Thymus (tissue), 11 donors: ENCODE measurements at regions not wholly inside any gene's neighbourhood (a gene's known extent, or its start where the extent isn't known, plus 50 kb on each side); places are given as distances from the start of the nearest gene placed in this dataset.

ENCODE experiments used
- DNase-seq, 9 donors: peaks; one replicate each; pipeline ENCODE4 v3.0.0-alpha.2; 2013; ENCODE audit warnings: low spot score in 9 of 9, low read depth in 6 of 9, missing footprints in 1 of 9
- H3K27ac ChIP-seq, 2 donors: one replicate each; pipeline ENCODE4 v1.5.1; 2013; ENCODE audit warnings: control low read depth in 1 of 2, low read depth in 1 of 2, low read length in 1 of 2, mild to moderate bottlenecking in 1 of 2, moderate library complexity in 1 of 2
- H3K27me3 ChIP-seq, 2 donors: one replicate each; pipeline ENCODE4 v1.5.1; 2013; ENCODE audit warnings: low read length in 1 of 2; ENCODE audit not compliant: control insufficient read depth in 2 of 2, insufficient read depth in 1 of 2
- H3K36me3 ChIP-seq, 2 donors: one replicate each; pipeline ENCODE4 v1.5.1; 2013; ENCODE audit warnings: low read length in 1 of 2, mild to moderate bottlenecking in 1 of 2, moderate library complexity in 1 of 2; ENCODE audit not compliant: control insufficient read depth in 2 of 2, insufficient read depth in 2 of 2
- H3K4me1 ChIP-seq, 2 donors: one replicate each; pipeline ENCODE4 v1.5.1; 2013; ENCODE audit warnings: low read length in 2 of 2; ENCODE audit not compliant: control insufficient read depth in 2 of 2, insufficient read depth in 2 of 2
- H3K4me3 ChIP-seq, 2 donors: one replicate each; pipeline ENCODE4 v1.5.1; 2013; ENCODE audit warnings: low read length in 2 of 2, control low read depth in 1 of 2, mild to moderate bottlenecking in 1 of 2
- H3K9me3 ChIP-seq, 2 donors: one replicate each; pipeline ENCODE4 v1.5.1; 2013; ENCODE audit warnings: low read length in 1 of 2, mild to moderate bottlenecking in 1 of 2; ENCODE audit not compliant: control insufficient read depth in 2 of 2, insufficient read depth in 1 of 2
- whole genome bisulfite sequencing: extraction: QIAGEN DNeasy Blood & Tissue Kit; methylation state at CpG from one replicate; pipeline ENCODE4 v1.1.7; 2013; 5-methylcytosine and 5-hydroxymethylcytosine counted together
- donor health status: healthy.

- 96% methylated on average over 1 of the region's 1 CpG for WGBS
- H3K4me1 ChIP-seq: no peaks in the 10 kb centered on the region
- no peak for DNase-seq
- H3K9me3 ChIP-seq: peaks cover 0 to 2% of the 10 kb centered on the region in 2 donors
- H3K36me3 ChIP-seq: no peaks in the 10 kb centered on the region
- no peak overlapping the region for H3K27ac ChIP-seq
- H3K27me3 ChIP-seq: no peaks in the 10 kb centered on the region
- H3K4me3 ChIP-seq: no peak overlapping the region
Observed at GRCh38 chr21:22314963-22315362, 1316.8 kb downstream of the NCAM2 start.

GRCh38 chr21:22319435-22319834, 1321.2 kb downstream of the NCAM2 start:
- no peaks in the 10 kb centered on the region for H3K36me3 ChIP-seq
- no peaks in the 10 kb centered on the region for H3K27me3 ChIP-seq
- no peak overlapping the region for H3K4me3 ChIP-seq
- DNase-seq: no peak
- H3K9me3 ChIP-seq: no peaks in the 10 kb centered on the region
- WGBS: 98% methylated on average over 1 of the region's 1 CpG
- H3K27ac ChIP-seq: no peak overlapping the region
- H3K4me1 ChIP-seq: no peaks in the 10 kb centered on the region

- Histone ChIP-seq H3K36me3 (no peaks in the 10 kb centered on the region), H3K27me3 (no peaks in the 10 kb centered on the region), H3K27ac (no peak overlapping the region), H3K4me3 (no peak overlapping the region), H3K4me1 (no peaks in the 10 kb centered on the region), H3K9me3 (no peaks in the 10 kb centered on the region)
- peak in 1 of 9 donors; percentile 2 for DNase-seq
- WGBS: 7% methylated on average over 1 of the region's 1 CpG
Observed at GRCh38 chr21:22342889-22343288, 1344.7 kb downstream of the NCAM2 start.

GRCh38 chr21:22343303-22343702, 1345.1 kb downstream of the NCAM2 start:
- Histone ChIP-seq H3K4me1 (no peaks in the 10 kb centered on the region), H3K27ac (no peak overlapping the region), H3K9me3 (no peaks in the 10 kb centered on the region), H3K27me3 (no peaks in the 10 kb centered on the region), H3K4me3 (no peak overlapping the region), H3K36me3 (no peaks in the 10 kb centered on the region)
- WGBS: 95% methylated on average over 2 of the region's 2 CpGs
- no peak for DNase-seq

GRCh38 chr21:22343721-22344120, 1345.5 kb downstream of the NCAM2 start:
- Histone ChIP-seq H3K4me1 (no peaks in the 10 kb centered on the region), H3K27ac (no peak overlapping the region), H3K4me3 (no peak overlapping the region), H3K9me3 (no peaks in the 10 kb centered on the region), H3K27me3 (no peaks in the 10 kb centered on the region), H3K36me3 (no peaks in the 10 kb centered on the region)
- no peak for DNase-seq

- Histone ChIP-seq H3K4me3 (no peak overlapping the region), H3K4me1 (no peaks in the 10 kb centered on the region), H3K9me3 (no peaks in the 10 kb centered on the region), H3K27me3 (no peaks in the 10 kb centered on the region), H3K27ac (no peak overlapping the region), H3K36me3 (no peaks in the 10 kb centered on the region)
- no peak for DNase-seq
Observed at GRCh38 chr21:22345624-22346023, 1347.4 kb downstream of the NCAM2 start.

- DNase-seq: no peak
- H3K9me3 ChIP-seq: no peaks in the 10 kb centered on the region
- no peaks in the 10 kb centered on the region for H3K4me1 ChIP-seq
- no peaks in the 10 kb centered on the region for H3K36me3 ChIP-seq
- WGBS: 95% methylated on average over 1 of the region's 1 CpG
- no peak overlapping the region for H3K4me3 ChIP-seq
- no peaks in the 10 kb centered on the region for H3K27me3 ChIP-seq
- H3K27ac ChIP-seq: no peak overlapping the region
Observed at GRCh38 chr21:22346576-22346975, 1348.4 kb downstream of the NCAM2 start.

- no peak overlapping the region for H3K27ac ChIP-seq
- no peaks in the 10 kb centered on the region for H3K4me1 ChIP-seq
- WGBS: 90% methylated on average over 2 of the region's 2 CpGs
- DNase-seq: no peak
- H3K27me3 ChIP-seq: no peaks in the 10 kb centered on the region
- no peaks in the 10 kb centered on the region for H3K36me3 ChIP-seq
- no peak overlapping the region for H3K4me3 ChIP-seq
- H3K9me3 ChIP-seq: no peaks in the 10 kb centered on the region
Observed at GRCh38 chr21:22351076-22351475, 1352.9 kb downstream of the NCAM2 start.

GRCh38 chr21:22352088-22352487, 1353.9 kb downstream of the NCAM2 start:
- Histone ChIP-seq H3K36me3 (no peaks in the 10 kb centered on the region), H3K27ac (no peak overlapping the region), H3K4me3 (no peak overlapping the region), H3K4me1 (no peaks in the 10 kb centered on the region), H3K27me3 (no peaks in the 10 kb centered on the region), H3K9me3 (no peaks in the 10 kb centered on the region)
- no peak for DNase-seq
- WGBS: 91% methylated on average over 1 of the region's 1 CpG

- Histone ChIP-seq H3K4me1 (no peaks in the 10 kb centered on the region), H3K9me3 (no peaks in the 10 kb centered on the region), H3K27ac (no peak overlapping the region), H3K36me3 (no peaks in the 10 kb centered on the region), H3K4me3 (no peak overlapping the region), H3K27me3 (no peaks in the 10 kb centered on the region)
- WGBS: 96% methylated on average over 1 of the region's 1 CpG
- DNase-seq: no peak
Observed at GRCh38 chr21:22355949-22356348, 1357.7 kb downstream of the NCAM2 start.
